ENCODE measurements at regions not wholly inside any gene's neighbourhood (a gene's known extent, or its start where the extent isn't known, plus 50 kb on each side); places are given as distances from the start of the nearest gene placed in this dataset.
A peak's percentile ranks its signal among the peaks of the same experiment; 100 is the strongest.

DNA sequence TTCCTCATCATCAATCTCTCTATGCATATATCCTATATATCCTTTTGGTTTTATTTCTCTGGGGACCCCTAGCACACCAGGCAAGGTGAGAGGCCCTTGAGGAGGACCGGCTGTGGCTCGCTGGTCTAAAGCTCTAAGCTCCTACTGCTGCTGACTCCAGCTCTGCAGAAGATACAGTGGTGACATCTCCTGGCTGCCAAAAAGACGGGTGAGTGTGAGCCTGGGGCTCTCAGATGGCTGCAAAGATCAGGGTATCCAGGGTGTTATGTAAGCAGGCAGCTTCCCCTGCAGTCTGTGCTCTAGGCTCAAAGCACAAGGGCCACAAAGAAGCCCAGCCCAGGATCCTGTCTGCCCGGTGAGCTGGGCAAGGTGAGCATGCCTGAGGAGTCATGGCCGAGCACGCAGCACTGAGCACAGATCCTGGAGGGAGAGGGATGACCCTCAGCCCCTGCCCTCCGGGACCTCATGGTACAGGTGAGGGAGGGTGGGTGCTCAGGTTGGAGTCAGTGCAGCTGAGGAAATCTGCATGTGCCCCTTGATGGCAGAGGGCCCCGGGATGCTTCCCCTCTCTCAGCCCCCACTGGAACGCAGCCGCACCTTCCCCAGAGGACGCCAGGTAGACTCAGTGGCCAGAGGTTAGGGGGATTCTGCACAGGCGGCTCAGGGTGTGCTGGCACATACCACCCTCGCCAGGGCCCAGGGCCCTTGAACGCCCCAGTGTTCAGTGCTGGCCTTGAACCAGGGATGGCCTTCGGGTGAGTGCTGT, 95.4 kb upstream of the INSIG1 start:
- H3K27me3 ChIP-seq: no peaks in the 10 kb centered on the region
- H3K27ac ChIP-seq: no peak overlapping the region
- H3K4me3 ChIP-seq: no peak overlapping the region
- no peaks in the 10 kb centered on the region for H3K9me3 ChIP-seq
- TF ChIP-seq POLR2A (IDR thresholded peaks at IDR 0.05): no peak
- TF ChIP-seq, protein P1, sequence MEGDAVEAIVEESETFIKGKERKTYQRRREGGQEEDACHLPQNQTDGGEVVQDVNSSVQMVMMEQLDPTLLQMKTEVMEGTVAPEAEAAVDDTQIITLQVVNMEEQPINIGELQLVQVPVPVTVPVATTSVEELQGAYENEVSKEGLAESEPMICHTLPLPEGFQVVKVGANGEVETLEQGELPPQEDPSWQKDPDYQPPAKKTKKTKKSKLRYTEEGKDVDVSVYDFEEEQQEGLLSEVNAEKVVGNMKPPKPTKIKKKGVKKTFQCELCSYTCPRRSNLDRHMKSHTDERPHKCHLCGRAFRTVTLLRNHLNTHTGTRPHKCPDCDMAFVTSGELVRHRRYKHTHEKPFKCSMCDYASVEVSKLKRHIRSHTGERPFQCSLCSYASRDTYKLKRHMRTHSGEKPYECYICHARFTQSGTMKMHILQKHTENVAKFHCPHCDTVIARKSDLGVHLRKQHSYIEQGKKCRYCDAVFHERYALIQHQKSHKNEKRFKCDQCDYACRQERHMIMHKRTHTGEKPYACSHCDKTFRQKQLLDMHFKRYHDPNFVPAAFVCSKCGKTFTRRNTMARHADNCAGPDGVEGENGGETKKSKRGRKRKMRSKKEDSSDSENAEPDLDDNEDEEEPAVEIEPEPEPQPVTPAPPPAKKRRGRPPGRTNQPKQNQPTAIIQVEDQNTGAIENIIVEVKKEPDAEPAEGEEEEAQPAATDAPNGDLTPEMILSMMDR (IDR thresholded peaks at IDR 0.05): no peak
- H3K36me3 ChIP-seq: no peaks in the 10 kb centered on the region
- DNase-seq: no peak
- H3K4me1 ChIP-seq: peaks cover 0 to 3% (median 0%) of the 10 kb centered on the region in 4 donors

DNA sequence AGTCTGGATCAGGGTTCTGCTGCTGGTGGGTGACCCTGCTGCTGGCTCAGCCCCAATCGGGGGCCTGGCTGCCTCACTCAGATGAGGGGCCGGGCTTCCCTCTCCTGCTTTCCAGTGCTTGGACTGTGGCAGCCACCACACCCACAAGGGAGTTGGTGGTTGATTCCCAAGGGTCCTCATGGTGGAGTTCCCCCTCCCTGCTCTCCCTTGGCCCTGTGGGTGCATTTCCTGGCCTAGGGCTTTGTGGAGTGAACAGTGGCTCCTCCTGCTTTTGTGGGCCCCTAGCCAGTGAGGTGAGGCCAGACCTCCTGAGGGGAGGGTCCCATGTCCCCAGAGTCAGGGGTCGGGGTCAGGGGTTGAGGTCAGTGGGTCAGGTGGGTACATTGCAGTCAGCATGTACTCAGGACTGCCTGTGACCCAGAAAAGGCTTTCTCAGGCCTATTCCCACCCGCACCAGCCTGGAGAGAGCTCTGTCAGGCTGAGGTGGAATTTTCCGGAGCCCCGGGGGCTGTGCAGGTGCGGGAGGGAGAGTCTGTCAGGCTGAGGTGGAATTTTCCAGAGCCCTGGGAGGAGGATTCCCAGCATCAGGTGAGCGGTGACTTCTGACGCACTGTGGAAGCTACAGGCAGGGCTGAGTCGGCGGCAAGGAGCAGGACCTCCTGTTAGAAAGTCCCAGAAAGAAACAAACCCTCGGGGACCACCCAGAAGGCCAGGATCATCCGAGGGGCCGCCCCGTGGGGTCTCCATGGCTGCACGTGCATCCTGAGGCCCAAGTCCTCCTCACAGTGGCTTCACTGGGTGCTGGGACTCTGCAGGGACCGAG, 94.4 kb upstream of the INSIG1 start:
- TF ChIP-seq POLR2A (IDR thresholded peaks at IDR 0.05): no peak
- TF ChIP-seq, protein P1 (IDR thresholded peaks at IDR 0.05): no peak
- H3K36me3 ChIP-seq: no peaks in the 10 kb centered on the region
- H3K27me3 ChIP-seq: no peaks in the 10 kb centered on the region
- peaks cover 0 to 3% (median 0%) of the 10 kb centered on the region in 4 donors for H3K4me1 ChIP-seq
- no peak overlapping the region for H3K4me3 ChIP-seq
- H3K9me3 ChIP-seq: no peaks in the 10 kb centered on the region
- DNase-seq: no peak
- no peak overlapping the region for H3K27ac ChIP-seq

DNA sequence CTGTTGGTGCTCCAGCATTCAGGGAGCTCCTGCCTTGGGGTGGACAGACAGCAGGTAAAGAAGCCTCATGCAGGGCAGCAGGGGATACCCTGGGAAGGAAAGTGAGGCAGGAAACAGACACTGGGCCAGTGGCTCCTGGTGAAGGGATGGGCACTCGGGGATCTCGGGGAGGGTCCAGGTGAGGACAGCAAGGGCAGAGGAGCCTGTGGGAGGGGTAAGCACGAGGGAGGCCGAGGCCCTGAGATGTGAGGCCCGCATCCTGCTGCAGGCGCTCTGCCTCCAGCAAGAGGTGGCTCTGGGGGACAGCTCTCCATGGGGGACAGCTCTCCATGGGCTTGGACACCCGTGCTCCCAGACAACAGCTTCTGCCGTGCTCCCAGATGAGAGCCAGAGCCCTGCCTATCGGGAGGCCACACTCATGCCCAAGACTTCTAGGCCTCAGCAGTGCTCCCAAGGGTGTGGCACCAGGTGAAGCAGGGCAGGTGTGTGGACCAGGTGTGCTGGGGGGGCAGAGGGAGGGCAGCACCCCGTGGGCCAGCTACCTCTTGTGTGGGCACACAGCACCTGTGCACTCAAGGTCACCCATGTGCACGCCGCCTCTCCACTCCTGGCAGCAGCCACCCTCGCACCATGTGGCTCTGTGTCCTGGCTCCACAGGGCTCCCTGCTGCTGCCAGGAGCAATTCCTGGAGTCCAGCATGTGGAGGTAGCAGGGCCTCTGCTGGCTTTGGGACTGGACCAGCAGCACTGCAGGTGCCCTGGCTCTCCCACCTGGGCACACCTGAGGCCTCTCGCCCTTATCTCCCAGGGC, 93.6 kb upstream of the INSIG1 start:
- Histone ChIP-seq H3K9me3 (no peaks in the 10 kb centered on the region), H3K36me3 (no peaks in the 10 kb centered on the region), H3K4me3 (no peak overlapping the region), H3K27ac (peak overlapping the region in 1 of 4 donors; percentile 77), H3K27me3 (no peaks in the 10 kb centered on the region), H3K4me1 (peaks cover 0 to 3% (median 0%) of the 10 kb centered on the region in 4 donors)
- TF ChIP-seq, protein P1 (IDR thresholded peaks at IDR 0.05): no peak
- TF ChIP-seq POLR2A (IDR thresholded peaks at IDR 0.05): no peak
- no peak for DNase-seq

DNA sequence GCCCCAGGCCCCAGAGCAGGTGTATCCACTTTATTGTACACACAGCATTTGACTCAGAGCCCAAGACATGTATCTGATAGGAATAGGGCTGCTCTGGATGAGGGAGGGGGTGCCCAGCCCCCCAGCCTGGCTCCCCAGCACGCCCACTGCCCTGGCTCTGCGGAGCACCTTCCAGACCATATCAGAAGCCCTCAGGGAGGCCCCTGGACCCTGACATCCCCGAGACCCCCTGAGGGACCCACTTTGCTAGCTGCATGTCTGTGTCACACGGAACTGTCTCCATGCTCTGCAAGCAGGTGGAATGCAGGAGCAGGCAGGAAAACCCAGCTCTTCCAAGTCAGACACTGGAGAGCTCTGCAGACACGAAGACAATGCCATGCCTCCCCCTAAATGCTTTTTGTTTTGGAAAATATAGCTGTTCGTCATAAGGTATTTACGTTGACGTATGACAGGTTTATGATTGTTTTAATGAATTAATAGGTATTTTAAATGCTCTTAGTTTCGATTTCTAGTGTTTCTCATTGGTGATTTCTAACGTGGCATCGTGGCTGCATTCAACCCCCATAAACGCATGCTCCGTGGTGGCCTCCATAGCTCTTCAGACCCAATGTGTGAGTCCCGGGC, 92.8 kb upstream of the INSIG1 start:
- TF ChIP-seq, protein P1 (IDR thresholded peaks at IDR 0.05): no peak
- no peak for TF ChIP-seq POLR2A (IDR thresholded peaks at IDR 0.05)
- Histone ChIP-seq H3K36me3 (no peaks in the 10 kb centered on the region), H3K4me3 (peak overlapping the region; percentile 18 to 48 (median 36)), H3K4me1 (peaks cover 0 to 3% (median 0%) of the 10 kb centered on the region in 4 donors), H3K9me3 (no peaks in the 10 kb centered on the region), H3K27ac (peak overlapping the region; percentile 56 to 82 (median 78)), H3K27me3 (no peaks in the 10 kb centered on the region)
- no peak for DNase-seq

Measured in Peyer's patch (tissue), 4 donors.